Skeletal muscle tissue (tissue), 3 donors: ENCODE measurements at regions not wholly inside any gene's neighbourhood (a gene's known extent, or its start where the extent isn't known, plus 50 kb on each side); places are given as distances from the start of the nearest gene placed in this dataset.
"Not testable (repeated sequence)": the region's sequence is repeated elsewhere in the genome, so short reads cannot be mapped to it uniquely, and the experiment has no call there.

ENCODE experiments used
- H3K27ac ChIP-seq: one replicate; pipeline ENCODE4 v1.7.0; 2013; ENCODE audit warnings: mild to moderate bottlenecking, low read depth, low read length, inconsistent platforms
- H3K27me3 ChIP-seq, 3 donors: one replicate each; pipeline ENCODE4 v1.7.0; 2013; ENCODE audit warnings: low read length in 3 of 3; ENCODE audit not compliant: control insufficient read depth in 3 of 3, insufficient read depth in 3 of 3
- H3K36me3 ChIP-seq, 3 donors: one replicate each; pipeline ENCODE4 v1.7.0; 2013; ENCODE audit warnings: low read length in 3 of 3; ENCODE audit not compliant: control insufficient read depth in 3 of 3, insufficient read depth in 3 of 3
- H3K4me1 ChIP-seq, 3 donors: one replicate each; pipeline ENCODE4 v1.7.0; 2013; ENCODE audit warnings: low read length in 3 of 3, mild to moderate bottlenecking in 3 of 3; ENCODE audit not compliant: control insufficient read depth in 3 of 3, insufficient read depth in 3 of 3
- H3K4me3 ChIP-seq, 3 donors: one replicate each; pipeline ENCODE4 v1.7.0; 2013; ENCODE audit warnings: low read length in 3 of 3
- H3K9ac ChIP-seq, 3 donors: one replicate each; pipeline ENCODE4 v1.7.0; 2013; ENCODE audit warnings: low read length in 3 of 3, mild to moderate bottlenecking in 3 of 3, moderate library complexity in 2 of 3, low read depth in 1 of 3
- H3K9me3 ChIP-seq, 3 donors: one replicate each; pipeline ENCODE4 v1.7.0; 2013; ENCODE audit warnings: low read length in 3 of 3; ENCODE audit not compliant: control insufficient read depth in 3 of 3
- donor health status: Osteomylitis.

DNA sequence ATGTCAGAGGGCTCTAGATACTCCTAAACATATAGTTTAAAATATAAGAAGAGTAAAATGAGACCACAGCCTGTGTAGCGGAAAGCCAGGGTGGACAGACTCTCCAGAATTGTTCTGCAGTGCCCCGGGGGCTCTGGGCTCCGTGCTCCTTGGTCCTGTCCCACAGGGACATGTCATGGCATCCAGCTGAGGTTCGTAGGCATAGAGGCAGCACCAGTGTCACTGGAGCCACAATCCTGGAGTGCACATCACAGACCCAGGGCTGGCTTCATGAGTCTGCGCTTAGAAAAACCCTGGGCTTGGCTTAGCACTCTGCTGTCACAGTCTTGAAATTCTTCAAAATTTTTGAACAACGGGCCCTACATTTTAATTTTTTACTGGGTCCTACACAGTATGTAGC lies 280.4 kb upstream of the ZNF32 start:
- no peak overlapping the region for H3K27ac ChIP-seq
- H3K4me1 ChIP-seq, result no peaks in the 10 kb centered on the region
- H3K4me3 ChIP-seq, result no peak overlapping the region
- H3K27me3 ChIP-seq, result peaks cover 0 to 6% (median 4%) of the 10 kb centered on the region in 3 donors
- no peaks in the 10 kb centered on the region for H3K36me3 ChIP-seq
- H3K9ac ChIP-seq, result no peak overlapping the region
- no peaks in the 10 kb centered on the region for H3K9me3 ChIP-seq

DNA sequence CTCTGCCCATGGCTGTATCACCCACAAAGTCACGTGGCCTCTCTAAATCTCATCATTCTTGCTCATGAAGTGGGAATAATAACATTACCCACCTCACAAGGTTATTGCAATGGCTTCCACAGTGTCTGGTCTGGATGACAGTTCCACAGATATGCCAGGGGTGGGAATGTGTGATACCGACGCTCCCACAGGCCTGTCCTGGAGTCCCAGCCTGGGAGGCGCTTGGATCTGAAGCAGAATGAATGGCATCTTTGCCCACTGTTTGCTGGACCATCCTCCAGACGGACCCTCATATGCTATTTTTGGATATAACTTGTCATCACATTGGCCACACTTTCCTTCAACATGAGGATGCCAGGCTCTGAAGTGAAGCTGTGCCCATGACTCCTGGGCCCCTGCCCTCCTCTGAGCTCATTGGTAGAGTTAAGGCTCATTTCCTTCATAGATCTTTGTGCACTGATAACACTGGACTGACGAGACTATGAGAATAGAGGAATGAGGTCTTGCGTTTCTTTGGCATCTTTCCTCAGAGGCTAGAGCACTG lies 279.8 kb upstream of the ZNF32 start:
- no peak overlapping the region for H3K4me3 ChIP-seq
- H3K27me3 ChIP-seq, result peaks cover 0 to 6% (median 4%) of the 10 kb centered on the region in 3 donors
- H3K36me3 ChIP-seq, result no peaks in the 10 kb centered on the region
- H3K27ac ChIP-seq, result no peak overlapping the region
- no peak overlapping the region for H3K9ac ChIP-seq
- no peaks in the 10 kb centered on the region for H3K9me3 ChIP-seq
- no peaks in the 10 kb centered on the region for H3K4me1 ChIP-seq

DNA sequence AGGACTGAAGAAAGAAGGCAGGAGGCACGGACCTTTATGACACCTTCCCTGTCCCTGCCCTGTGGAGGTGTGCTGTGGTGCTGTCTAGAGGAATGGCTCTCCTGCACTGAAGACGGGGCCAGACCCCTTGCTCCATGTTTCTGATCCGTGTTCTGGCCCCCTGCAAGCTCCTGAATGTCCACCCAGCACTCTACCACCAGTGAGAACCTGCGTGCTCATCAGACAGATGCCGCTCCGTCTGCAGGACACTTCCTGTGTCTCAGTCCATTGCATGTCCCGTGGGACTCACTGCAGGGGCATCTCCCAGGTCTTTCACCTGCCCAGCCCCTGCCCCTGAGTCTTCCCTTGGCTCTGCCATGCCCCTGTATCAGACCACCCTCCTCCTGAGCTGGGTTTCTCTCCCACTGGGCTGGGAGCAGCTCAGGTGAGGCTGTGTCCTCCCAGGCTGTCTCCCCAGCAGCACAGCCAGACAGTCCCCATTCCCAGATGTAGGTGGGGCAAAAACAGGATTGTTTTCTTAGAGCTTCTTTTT lies 278.3 kb upstream of the ZNF32 start:
- no peaks in the 10 kb centered on the region for H3K36me3 ChIP-seq
- no peak overlapping the region for H3K27ac ChIP-seq
- peaks cover 0 to 4% (median 0%) of the 10 kb centered on the region in 3 donors for H3K4me1 ChIP-seq
- H3K27me3 ChIP-seq, result peaks cover 0 to 6% (median 4%) of the 10 kb centered on the region in 3 donors
- H3K4me3 ChIP-seq, result no peak overlapping the region
- H3K9ac ChIP-seq, result no peak overlapping the region
- no peaks in the 10 kb centered on the region for H3K9me3 ChIP-seq

DNA sequence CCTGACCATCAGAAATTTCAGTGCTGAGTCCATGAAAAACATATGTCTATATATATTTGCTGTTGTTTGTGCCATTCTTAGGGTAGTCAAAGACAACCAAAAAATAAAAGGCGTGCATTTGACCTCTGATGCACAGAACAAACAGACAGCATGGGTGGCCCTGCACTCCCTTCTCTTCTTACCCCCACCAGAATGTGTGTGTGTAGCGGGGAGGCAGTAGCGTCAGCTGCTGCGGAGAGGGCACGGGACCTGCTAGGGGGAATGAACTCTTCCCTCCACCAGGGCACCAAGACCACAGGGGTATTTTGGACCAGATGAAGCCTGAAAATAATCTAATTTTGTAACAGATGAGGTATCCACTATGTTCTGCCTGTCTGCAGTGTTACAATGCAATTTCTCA lies 277.7 kb upstream of the ZNF32 start:
- Histone ChIP-seq H3K27me3 (peaks cover 0 to 6% (median 4%) of the 10 kb centered on the region in 3 donors), H3K9ac (no peak overlapping the region), H3K4me1 (peaks cover 0 to 4% (median 0%) of the 10 kb centered on the region in 3 donors), H3K4me3 (no peak overlapping the region), H3K36me3 (no peaks in the 10 kb centered on the region), H3K27ac (no peak overlapping the region), H3K9me3 (no peaks in the 10 kb centered on the region)

DNA sequence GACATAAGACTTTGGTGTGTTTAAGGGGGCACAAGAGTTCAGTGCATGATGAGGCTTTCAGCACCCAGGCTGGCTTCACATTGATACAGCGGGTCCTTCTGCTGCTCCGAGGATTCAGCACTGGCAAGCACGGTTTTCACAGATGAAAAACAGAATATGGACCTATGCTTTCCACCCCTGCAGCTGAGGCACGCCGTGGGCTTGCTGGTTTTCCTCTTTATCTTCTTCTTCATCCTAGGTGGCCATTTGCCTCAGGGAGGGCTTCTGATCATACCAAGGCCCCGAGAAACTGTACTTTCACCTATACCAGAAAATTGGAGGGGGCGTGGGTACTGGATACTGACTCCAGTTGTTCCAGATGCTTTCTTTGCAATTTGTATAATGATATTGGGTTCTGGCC lies 277.1 kb upstream of the ZNF32 start:
- Histone ChIP-seq H3K27ac (no peak overlapping the region), H3K9me3 (peaks cover 0 to 2% (median 0%) of the 10 kb centered on the region in 3 donors), H3K9ac (no peak overlapping the region), H3K36me3 (no peaks in the 10 kb centered on the region), H3K27me3 (peaks cover 0 to 6% (median 4%) of the 10 kb centered on the region in 3 donors), H3K4me3 (no peak overlapping the region), H3K4me1 (peaks cover 0 to 4% (median 0%) of the 10 kb centered on the region in 3 donors)

DNA sequence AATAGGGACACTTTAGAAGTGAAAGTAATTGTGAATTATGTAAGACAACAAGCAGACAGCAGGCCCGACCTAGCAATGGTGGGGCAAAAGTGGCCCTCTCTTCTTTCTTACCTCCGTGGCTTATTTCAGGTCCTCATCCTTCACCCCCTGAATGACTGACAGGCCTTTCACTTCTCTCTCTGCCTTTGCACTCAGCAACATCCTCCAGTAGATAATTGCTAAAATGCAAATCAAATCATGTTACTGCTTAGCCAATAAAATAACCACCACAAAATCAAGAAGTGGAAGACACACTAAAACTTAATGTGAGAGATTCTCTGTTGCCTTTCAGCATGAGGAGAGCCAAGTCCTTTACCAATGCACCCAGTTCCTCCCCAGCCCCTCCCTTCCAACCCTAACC lies 274.6 kb upstream of the ZNF32 start:
- H3K9ac ChIP-seq, result no peak overlapping the region
- peaks cover 0 to 6% (median 4%) of the 10 kb centered on the region in 3 donors for H3K27me3 ChIP-seq
- no peak overlapping the region for H3K27ac ChIP-seq
- H3K4me3 ChIP-seq, result no peak overlapping the region
- H3K4me1 ChIP-seq, result peaks cover 0 to 4% (median 0%) of the 10 kb centered on the region in 3 donors
- peaks cover 0 to 2% (median 0%) of the 10 kb centered on the region in 3 donors for H3K9me3 ChIP-seq
- H3K36me3 ChIP-seq, result no peaks in the 10 kb centered on the region

DNA sequence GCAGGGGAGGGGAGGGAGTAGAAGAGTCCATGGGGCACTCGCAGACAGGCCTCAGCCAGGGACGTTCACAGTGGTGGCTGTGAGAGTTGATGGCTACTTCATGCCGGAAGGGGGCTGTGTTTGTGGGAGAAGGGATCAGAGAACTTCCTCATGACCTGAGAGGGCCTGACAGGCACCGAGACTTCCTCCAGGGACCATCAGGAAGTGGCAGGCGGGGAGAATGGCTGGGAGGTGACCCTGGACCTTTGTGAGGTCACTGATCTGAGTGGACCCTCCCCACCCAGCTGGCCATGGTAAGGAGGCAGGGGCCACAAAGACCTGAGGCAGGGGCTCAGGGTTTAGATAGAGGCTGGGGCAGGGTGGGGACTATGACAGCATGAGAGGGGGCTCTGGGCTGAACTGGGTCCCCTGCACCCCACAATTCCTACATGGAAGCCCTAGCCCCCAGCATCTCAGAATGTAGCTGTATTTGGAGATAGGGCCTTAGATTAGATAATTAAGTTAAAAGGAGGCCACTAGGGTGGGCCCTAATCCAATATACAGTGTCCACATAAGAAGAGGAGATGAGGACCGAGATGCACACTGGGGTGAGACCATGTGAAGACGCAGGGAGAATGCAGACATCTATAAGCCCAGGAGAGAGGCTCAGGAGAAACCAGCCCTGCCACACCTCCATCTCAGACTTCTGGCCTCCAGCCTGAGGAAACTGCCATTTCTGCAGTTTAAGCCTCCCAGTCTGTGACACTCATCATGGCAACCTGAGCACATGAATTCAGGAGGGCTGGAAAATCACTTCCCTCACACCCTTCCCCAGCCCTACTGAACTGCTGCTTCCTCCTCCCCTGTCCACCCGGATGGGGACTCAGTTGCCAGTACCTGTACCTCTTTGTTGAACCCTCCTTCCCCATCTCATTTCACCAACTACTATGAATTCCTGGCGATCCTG lies 273.9 kb upstream of the ZNF32 start:
- no peaks in the 10 kb centered on the region for H3K36me3 ChIP-seq
- no peak overlapping the region for H3K4me3 ChIP-seq
- H3K9me3 ChIP-seq, result peaks cover 0 to 2% (median 0%) of the 10 kb centered on the region in 3 donors
- H3K27ac ChIP-seq, result no peak overlapping the region
- peaks cover 0 to 4% (median 0%) of the 10 kb centered on the region in 3 donors for H3K4me1 ChIP-seq
- no peak overlapping the region for H3K9ac ChIP-seq
- H3K27me3 ChIP-seq, result peaks cover 0 to 6% (median 4%) of the 10 kb centered on the region in 3 donors

DNA sequence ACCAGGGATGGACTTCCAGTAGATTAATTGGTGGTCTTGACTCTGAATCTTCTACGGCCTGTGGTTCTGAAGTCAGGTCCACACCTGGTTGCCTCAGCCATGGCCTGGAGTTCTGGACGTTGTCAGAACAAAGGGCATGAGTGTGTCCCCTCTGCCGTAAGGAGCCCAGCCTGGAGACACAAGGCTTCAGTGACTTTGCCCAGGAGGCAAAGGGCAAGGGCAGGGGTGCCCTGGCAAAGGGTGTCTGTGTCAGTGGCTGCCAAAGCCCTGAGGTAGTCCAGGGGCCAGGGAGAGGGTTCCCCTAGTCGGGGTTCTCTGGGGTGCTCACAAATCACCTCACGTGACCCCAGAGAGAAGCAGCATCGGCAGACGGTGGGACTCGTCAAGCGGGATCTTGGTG lies 273.2 kb upstream of the ZNF32 start:
- Histone ChIP-seq H3K27me3 (peaks cover 0 to 3% (median 2%) of the 10 kb centered on the region in 3 donors), H3K9ac (no peak overlapping the region), H3K9me3 (peaks cover 0 to 2% (median 0%) of the 10 kb centered on the region in 3 donors), H3K27ac (no peak overlapping the region), H3K36me3 (no peaks in the 10 kb centered on the region), H3K4me1 (peaks cover 0 to 4% (median 0%) of the 10 kb centered on the region in 3 donors), H3K4me3 (no peak overlapping the region)

DNA sequence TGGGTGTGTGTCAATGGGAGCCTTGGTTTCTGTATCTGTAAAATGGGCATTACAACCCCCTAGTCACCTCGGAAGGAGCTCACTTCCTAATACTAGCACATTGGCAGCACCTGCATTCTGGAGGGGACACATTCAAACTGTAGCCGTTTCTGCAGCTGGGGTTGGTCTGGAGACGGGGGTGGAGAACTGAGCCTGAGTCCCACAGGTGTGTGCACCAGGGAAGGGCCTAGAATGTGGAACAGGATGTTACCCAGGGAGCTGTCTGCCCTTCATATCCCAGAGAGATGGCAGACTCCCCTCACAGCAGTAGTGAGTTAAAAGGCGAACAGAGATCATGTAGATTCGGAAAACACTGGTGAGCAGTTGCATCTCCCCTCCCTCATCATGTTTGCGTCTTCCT lies 272.8 kb upstream of the ZNF32 start:
- Histone ChIP-seq H3K4me3 (no peak overlapping the region), H3K9ac (no peak overlapping the region)

DNA sequence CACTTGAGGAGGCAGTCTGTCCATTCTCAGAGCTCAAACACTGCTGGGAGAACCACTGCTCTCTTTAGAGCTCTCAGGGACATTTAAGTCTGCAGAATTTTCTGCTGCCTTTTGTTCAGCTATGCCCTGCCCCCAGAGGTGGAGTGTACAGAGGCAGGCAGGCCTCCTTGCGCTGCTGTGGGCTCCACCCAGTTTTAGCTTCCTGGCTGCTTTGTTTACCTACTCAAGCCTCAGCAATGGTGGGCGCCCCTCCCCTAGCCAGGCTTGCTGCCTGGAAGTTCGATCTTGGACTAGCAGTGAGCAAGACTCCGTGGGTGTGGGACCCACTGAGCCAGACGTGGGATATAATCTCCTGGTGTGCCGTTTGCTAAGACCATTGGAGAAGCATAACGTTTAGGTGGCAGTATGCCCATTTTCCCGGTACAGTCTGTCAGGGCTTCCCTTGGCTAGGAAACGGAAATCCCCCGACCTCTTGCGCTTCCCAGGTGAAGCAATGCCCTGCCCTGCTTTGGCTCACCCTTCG lies 271.6 kb upstream of the ZNF32 start:
- not testable (repeated sequence) for H3K27me3 ChIP-seq, H3K4me1 ChIP-seq, H3K27ac ChIP-seq, H3K36me3 ChIP-seq, H3K9me3 ChIP-seq, H3K4me3 ChIP-seq, H3K9ac ChIP-seq

More for the DNA sequence above, 272.8 kb upstream of the ZNF32 start:
- Histone ChIP-seq H3K36me3 (no peaks in the 10 kb centered on the region), H3K9me3 (peaks cover 0 to 2% (median 0%) of the 10 kb centered on the region in 3 donors), H3K27me3 (no peaks in the 10 kb centered on the region), H3K27ac (no peak overlapping the region), H3K4me1 (peaks cover 0 to 4% (median 0%) of the 10 kb centered on the region in 3 donors)
